NT2/D1 (cell line): ENCODE measurements at regions not wholly inside any gene's neighbourhood (a gene's known extent, or its start where the extent isn't known, plus 50 kb on each side); places are given as distances from the start of the nearest gene placed in this dataset.
"Not testable (repeated sequence)": the region's sequence is repeated elsewhere in the genome, so short reads cannot be mapped to it uniquely, and the experiment has no call there.

Experiments
- DNase-seq: peaks from one replicate; pipeline ENCODE4 v3.0.0-alpha.2; 2011; ENCODE audit warnings: low read depth, low spot score
- H3K27me3 ChIP-seq: 2 replicates; pipeline ENCODE4 v1.6.0; 2011; ENCODE audit warnings: mild to moderate bottlenecking; ENCODE audit not compliant: insufficient read length, insufficient read depth
- H3K36me3 ChIP-seq: 2 replicates; pipeline ENCODE4 v1.6.1; 2011; ENCODE audit warnings: mild to moderate bottlenecking, low read length, mixed read lengths; ENCODE audit not compliant: insufficient read depth, insufficient read length
- H3K4me1 ChIP-seq: 2 replicates; pipeline ENCODE4 v1.5.1; 2011; ENCODE audit not compliant: insufficient read depth, insufficient read length
- H3K4me3 ChIP-seq: 2 replicates; pipeline ENCODE4 v1.5.1; 2011; ENCODE audit warnings: low read depth; ENCODE audit not compliant: insufficient read length
- H3K9ac ChIP-seq: 2 replicates; pipeline ENCODE4 v1.6.0; 2011; ENCODE audit warnings: low read depth; ENCODE audit not compliant: insufficient read length
- H3K9me3 ChIP-seq: 2 replicates; pipeline ENCODE4 v1.5.1; 2011; ENCODE audit warnings: mild to moderate bottlenecking, low read length; ENCODE audit not compliant: insufficient read depth
- SUZ12 ChIP-seq: IDR thresholded peaks from 2 replicates; pipeline ENCODE4 v1.6.1; 2011; ENCODE audit not compliant: insufficient read length, insufficient read depth; ENCODE audit errors: extremely low read depth
- YY1 ChIP-seq: IDR thresholded peaks from 2 replicates; pipeline ENCODE4 v1.6.1; 2011; ENCODE audit not compliant: insufficient read length, insufficient read depth
- ZNF274 ChIP-seq: IDR thresholded peaks from 2 replicates; pipeline ENCODE4 v1.6.1; 2011; ENCODE audit warnings: mild to moderate bottlenecking, low read depth, low read length

- Histone ChIP-seq H3K9ac (peak overlapping the region; percentile 76), H3K36me3 (no peaks in the 10 kb centered on the region), H3K4me3 (peak overlapping the region; percentile 25), H3K27me3 (peaks cover 16% of the 10 kb centered on the region), H3K4me1 (peaks cover 7% of the 10 kb centered on the region), H3K9me3 (peaks cover 6% of the 10 kb centered on the region; the same call in 1 of the 2 replicates)
- TF ChIP-seq YY1, result no peak
- TF ChIP-seq SUZ12, result no peak
- no peak for TF ChIP-seq ZNF274
- DNase-seq, result no peak
Observed at GRCh38 chr3:126287171-126287535, 70.1 kb downstream of the KLF15 start.

GRCh38 chr3:126285369-126285768, 71.8 kb downstream of the KLF15 start:
- Histone ChIP-seq H3K27me3 (peaks cover 16% of the 10 kb centered on the region), H3K4me1 (peaks cover 3% of the 10 kb centered on the region), H3K36me3 (no peaks in the 10 kb centered on the region), H3K9me3 (peaks cover 10% of the 10 kb centered on the region), H3K4me3 (no peak overlapping the region), H3K9ac (no peak overlapping the region)
- TF ChIP-seq ZNF274 (no peak), YY1 (no peak), SUZ12 (no peak)
- no peak for DNase-seq

GRCh38 chr3:126284258-126284904, 72.8 kb downstream of the KLF15 start:
- TF ChIP-seq SUZ12 (no peak), YY1 (no peak), ZNF274 (no peak)
- Histone ChIP-seq H3K9ac (no peak overlapping the region), H3K27me3 (peaks cover 16% of the 10 kb centered on the region), H3K36me3 (no peaks in the 10 kb centered on the region), H3K4me1 (peaks cover 3% of the 10 kb centered on the region), H3K4me3 (no peak overlapping the region), H3K9me3 (peaks cover 10% of the 10 kb centered on the region)
- DNase-seq, result no peak

GRCh38 chr3:126283651-126284050, 73.6 kb downstream of the KLF15 start:
- H3K4me1 ChIP-seq, DNase-seq, H3K36me3 ChIP-seq, H3K9ac ChIP-seq, H3K4me3 ChIP-seq: not testable (repeated sequence)
- Histone ChIP-seq H3K9me3 (peaks cover 10% of the 10 kb centered on the region), H3K27me3 (peaks cover 12% of the 10 kb centered on the region)

GRCh38 chr3:126279853-126280252, 77.4 kb downstream of the KLF15 start:
- H3K27me3 ChIP-seq, result no peaks in the 10 kb centered on the region
- no peak overlapping the region for H3K4me3 ChIP-seq
- no peaks in the 10 kb centered on the region for H3K36me3 ChIP-seq
- no peak overlapping the region for H3K9ac ChIP-seq
- TF ChIP-seq SUZ12, result no peak
- no peak for TF ChIP-seq YY1
- no peak for TF ChIP-seq ZNF274
- no peaks in the 10 kb centered on the region for H3K4me1 ChIP-seq
- H3K9me3 ChIP-seq, result peaks cover 10% of the 10 kb centered on the region
- DNase-seq, result no peak

- Histone ChIP-seq H3K9ac (no peak overlapping the region), H3K9me3 (peaks cover 10% of the 10 kb centered on the region), H3K36me3 (no peaks in the 10 kb centered on the region), H3K4me3 (no peak overlapping the region), H3K27me3 (no peaks in the 10 kb centered on the region), H3K4me1 (peaks cover 4% of the 10 kb centered on the region)
- no peak for DNase-seq
- TF ChIP-seq SUZ12 (no peak), ZNF274 (no peak), YY1 (no peak)
Observed at GRCh38 chr3:126277629-126278378, 79.4 kb downstream of the KLF15 start.

- Histone ChIP-seq H3K27me3 (no peaks in the 10 kb centered on the region), H3K9ac (no peak overlapping the region), H3K9me3 (no peaks in the 10 kb centered on the region), H3K4me1 (peaks cover 4% of the 10 kb centered on the region), H3K4me3 (no peak overlapping the region), H3K36me3 (no peaks in the 10 kb centered on the region)
- DNase-seq, result no peak
- TF ChIP-seq YY1, result no peak
Observed at GRCh38 chr3:126275620-126275904, 81.6 kb downstream of the KLF15 start.
